ENCODE measurements at regions not wholly inside any gene's neighbourhood (a gene's known extent, or its start where the extent isn't known, plus 50 kb on each side); places are given as distances from the start of the nearest gene placed in this dataset.

- ATAC-seq, result no peak
- Histone ChIP-seq H2AFZ (ENCODE audit: low read depth, low read length) (no peak overlapping the region), H3K9me3 (replicated peaks; ENCODE audit: control insufficient read depth, insufficient read depth, low read depth, low read length) (no peaks in the 10 kb centered on the region), H3K79me2 (ENCODE audit: control insufficient read depth, insufficient read depth, low read length) (no peaks in the 10 kb centered on the region), H3K27me3 (ENCODE audit: control insufficient read depth in 2 of 2, insufficient read depth in 2 of 2, low read length in 2 of 2) (no peaks in the 10 kb centered on the region), H3K9ac (ENCODE audit: insufficient read depth in 1 of 2, low read depth in 2 of 2, low read length in 2 of 2) (no peak overlapping the region), H3K4me3 (no peak overlapping the region), H4K20me1 (replicated peaks; ENCODE audit: control insufficient read depth, insufficient read depth, low read length) (no peaks in the 10 kb centered on the region), H3K9me1 (ENCODE audit: control insufficient read depth, insufficient read depth, low read length) (no peaks in the 10 kb centered on the region), H3K4me1 (replicated peaks in 1 of 2; ENCODE audit: control insufficient read depth in 2 of 2, insufficient read depth in 2 of 2, low read length in 2 of 2) (no peaks in the 10 kb centered on the region), H3K27ac (ENCODE audit: extremely low read depth, low read depth, low read length) (no peak overlapping the region), H3K36me3 (ENCODE audit: control insufficient read depth, insufficient read depth, low read length) (no peaks in the 10 kb centered on the region), H3K4me2 (ENCODE audit: insufficient read depth, low read length) (no peak overlapping the region)
- CTCF ChIA-PET (ENCODE audit: low intra/inter-chr PET ratio), result no interaction called here
- no TSS peak for BruUV-seq (replicated peaks)
- in situ Hi-C loops (cut with MboI), result no loop called here
- whole genome bisulfite sequencing (ENCODE audit: insufficient coverage, low coverage, missing lambda C conversion rate), result 0% methylated on average over 5 of the region's 5 CpGs
- POLR2A ChIA-PET, result no interaction called here
- no peak for FAIRE-seq
- no peak for DNase-seq (ENCODE audit: extremely low read depth in 1 of 4, low spot score in 3 of 4)
- intact Hi-C loops (cut with micrococcal nuclease), result no loop called here
- TF ChIP-seq SLC30A9 (CRISPR knock-in tag; IDR thresholded peaks at IDR 0.05) (no peak), RFX5 (IDR thresholded peaks at IDR 0.05; ENCODE audit: low read depth, low read length) (no peak), RNF2 (IDR thresholded peaks at IDR 0.05) (no peak), LEF1 (IDR thresholded peaks at IDR 0.05) (no peak), CREM (IDR thresholded peaks at IDR 0.05; ENCODE audit: low read depth) (no peak)
- TF ChIP-seq, protein P1, sequence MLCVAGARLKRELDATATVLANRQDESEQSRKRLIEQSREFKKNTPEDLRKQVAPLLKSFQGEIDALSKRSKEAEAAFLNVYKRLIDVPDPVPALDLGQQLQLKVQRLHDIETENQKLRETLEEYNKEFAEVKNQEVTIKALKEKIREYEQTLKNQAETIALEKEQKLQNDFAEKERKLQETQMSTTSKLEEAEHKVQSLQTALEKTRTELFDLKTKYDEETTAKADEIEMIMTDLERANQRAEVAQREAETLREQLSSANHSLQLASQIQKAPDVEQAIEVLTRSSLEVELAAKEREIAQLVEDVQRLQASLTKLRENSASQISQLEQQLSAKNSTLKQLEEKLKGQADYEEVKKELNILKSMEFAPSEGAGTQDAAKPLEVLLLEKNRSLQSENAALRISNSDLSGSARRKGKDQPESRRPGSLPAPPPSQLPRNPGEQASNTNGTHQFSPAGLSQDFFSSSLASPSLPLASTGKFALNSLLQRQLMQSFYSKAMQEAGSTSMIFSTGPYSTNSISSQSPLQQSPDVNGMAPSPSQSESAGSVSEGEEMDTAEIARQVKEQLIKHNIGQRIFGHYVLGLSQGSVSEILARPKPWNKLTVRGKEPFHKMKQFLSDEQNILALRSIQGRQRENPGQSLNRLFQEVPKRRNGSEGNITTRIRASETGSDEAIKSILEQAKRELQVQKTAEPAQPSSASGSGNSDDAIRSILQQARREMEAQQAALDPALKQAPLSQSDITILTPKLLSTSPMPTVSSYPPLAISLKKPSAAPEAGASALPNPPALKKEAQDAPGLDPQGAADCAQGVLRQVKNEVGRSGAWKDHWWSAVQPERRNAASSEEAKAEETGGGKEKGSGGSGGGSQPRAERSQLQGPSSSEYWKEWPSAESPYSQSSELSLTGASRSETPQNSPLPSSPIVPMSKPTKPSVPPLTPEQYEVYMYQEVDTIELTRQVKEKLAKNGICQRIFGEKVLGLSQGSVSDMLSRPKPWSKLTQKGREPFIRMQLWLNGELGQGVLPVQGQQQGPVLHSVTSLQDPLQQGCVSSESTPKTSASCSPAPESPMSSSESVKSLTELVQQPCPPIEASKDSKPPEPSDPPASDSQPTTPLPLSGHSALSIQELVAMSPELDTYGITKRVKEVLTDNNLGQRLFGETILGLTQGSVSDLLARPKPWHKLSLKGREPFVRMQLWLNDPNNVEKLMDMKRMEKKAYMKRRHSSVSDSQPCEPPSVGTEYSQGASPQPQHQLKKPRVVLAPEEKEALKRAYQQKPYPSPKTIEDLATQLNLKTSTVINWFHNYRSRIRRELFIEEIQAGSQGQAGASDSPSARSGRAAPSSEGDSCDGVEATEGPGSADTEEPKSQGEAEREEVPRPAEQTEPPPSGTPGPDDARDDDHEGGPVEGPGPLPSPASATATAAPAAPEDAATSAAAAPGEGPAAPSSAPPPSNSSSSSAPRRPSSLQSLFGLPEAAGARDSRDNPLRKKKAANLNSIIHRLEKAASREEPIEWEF (CRISPR knock-in tag; IDR thresholded peaks at IDR 0.05), result no peak
- TF ChIP-seq, protein P2, sequence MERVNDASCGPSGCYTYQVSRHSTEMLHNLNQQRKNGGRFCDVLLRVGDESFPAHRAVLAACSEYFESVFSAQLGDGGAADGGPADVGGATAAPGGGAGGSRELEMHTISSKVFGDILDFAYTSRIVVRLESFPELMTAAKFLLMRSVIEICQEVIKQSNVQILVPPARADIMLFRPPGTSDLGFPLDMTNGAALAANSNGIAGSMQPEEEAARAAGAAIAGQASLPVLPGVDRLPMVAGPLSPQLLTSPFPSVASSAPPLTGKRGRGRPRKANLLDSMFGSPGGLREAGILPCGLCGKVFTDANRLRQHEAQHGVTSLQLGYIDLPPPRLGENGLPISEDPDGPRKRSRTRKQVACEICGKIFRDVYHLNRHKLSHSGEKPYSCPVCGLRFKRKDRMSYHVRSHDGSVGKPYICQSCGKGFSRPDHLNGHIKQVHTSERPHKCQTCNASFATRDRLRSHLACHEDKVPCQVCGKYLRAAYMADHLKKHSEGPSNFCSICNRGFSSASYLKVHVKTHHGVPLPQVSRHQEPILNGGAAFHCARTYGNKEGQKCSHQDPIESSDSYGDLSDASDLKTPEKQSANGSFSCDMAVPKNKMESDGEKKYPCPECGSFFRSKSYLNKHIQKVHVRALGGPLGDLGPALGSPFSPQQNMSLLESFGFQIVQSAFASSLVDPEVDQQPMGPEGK (CRISPR knock-in tag; IDR thresholded peaks at IDR 0.05; ENCODE audit: borderline replicate concordance), result no peak
- TF ChIP-seq, protein P3, sequence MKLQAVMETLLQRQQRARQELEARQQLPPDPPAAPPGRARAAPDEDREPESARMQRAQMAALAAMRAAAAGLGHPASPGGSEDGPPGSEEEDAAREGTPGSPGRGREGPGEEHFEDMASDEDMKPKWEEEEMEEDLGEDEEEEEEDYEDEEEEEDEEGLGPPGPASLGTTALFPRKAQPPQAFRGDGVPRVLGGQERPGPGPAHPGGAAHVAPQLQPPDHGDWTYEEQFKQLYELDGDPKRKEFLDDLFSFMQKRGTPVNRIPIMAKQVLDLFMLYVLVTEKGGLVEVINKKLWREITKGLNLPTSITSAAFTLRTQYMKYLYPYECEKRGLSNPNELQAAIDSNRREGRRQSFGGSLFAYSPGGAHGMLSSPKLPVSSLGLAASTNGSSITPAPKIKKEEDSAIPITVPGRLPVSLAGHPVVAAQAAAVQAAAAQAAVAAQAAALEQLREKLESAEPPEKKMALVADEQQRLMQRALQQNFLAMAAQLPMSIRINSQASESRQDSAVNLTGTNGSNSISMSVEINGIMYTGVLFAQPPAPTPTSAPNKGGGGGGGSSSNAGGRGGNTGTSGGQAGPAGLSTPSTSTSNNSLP (IDR thresholded peaks at IDR 0.05; ENCODE audit: borderline replicate concordance, low read depth, low read length), result no peak
- TF ChIP-seq, protein P4, sequence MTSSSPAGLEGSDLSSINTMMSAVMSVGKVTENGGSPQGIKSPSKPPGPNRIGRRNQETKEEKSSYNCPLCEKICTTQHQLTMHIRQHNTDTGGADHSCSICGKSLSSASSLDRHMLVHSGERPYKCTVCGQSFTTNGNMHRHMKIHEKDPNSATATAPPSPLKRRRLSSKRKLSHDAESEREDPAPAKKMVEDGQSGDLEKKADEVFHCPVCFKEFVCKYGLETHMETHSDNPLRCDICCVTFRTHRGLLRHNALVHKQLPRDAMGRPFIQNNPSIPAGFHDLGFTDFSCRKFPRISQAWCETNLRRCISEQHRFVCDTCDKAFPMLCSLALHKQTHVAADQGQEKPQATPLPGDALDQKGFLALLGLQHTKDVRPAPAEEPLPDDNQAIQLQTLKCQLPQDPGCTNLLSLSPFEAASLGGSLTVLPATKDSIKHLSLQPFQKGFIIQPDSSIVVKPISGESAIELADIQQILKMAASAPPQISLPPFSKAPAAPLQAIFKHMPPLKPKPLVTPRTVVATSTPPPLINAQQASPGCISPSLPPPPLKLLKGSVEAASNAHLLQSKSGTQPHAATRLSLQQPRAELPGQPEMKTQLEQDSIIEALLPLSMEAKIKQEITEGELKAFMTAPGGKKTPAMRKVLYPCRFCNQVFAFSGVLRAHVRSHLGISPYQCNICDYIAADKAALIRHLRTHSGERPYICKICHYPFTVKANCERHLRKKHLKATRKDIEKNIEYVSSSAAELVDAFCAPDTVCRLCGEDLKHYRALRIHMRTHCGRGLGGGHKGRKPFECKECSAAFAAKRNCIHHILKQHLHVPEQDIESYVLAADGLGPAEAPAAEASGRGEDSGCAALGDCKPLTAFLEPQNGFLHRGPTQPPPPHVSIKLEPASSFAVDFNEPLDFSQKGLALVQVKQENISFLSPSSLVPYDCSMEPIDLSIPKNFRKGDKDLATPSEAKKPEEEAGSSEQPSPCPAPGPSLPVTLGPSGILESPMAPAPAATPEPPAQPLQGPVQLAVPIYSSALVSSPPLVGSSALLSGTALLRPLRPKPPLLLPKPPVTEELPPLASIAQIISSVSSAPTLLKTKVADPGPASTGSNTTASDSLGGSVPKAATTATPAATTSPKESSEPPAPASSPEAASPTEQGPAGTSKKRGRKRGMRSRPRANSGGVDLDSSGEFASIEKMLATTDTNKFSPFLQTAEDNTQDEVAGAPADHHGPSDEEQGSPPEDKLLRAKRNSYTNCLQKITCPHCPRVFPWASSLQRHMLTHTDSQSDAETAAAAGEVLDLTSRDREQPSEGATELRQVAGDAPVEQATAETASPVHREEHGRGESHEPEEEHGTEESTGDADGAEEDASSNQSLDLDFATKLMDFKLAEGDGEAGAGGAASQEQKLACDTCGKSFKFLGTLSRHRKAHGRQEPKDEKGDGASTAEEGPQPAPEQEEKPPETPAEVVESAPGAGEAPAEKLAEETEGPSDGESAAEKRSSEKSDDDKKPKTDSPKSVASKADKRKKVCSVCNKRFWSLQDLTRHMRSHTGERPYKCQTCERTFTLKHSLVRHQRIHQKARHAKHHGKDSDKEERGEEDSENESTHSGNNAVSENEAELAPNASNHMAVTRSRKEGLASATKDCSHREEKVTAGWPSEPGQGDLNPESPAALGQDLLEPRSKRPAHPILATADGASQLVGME (CRISPR knock-in tag; IDR thresholded peaks at IDR 0.05), result no peak
Observed at GRCh38 chr5:155332618-155333017, 319.1 kb downstream of the KIF4B start.
